Non-pigmented ciliary epithelial cell (primary cell): ENCODE measurements at regions not wholly inside any gene's neighbourhood (a gene's known extent, or its start where the extent isn't known, plus 50 kb on each side); places are given as distances from the start of the nearest gene placed in this dataset.
"Not testable (repeated sequence)": the region's sequence is repeated elsewhere in the genome, so short reads cannot be mapped to it uniquely, and the experiment has no call there.

Experiments used
- DNase-seq: peaks from one replicate; pipeline ENCODE4 v3.0.0-alpha.2; 2010; ENCODE audit warnings: low read depth

- peak; percentile 6 for DNase-seq
Observed at GRCh38 chr13:37995092-37995491, 125.5 kb upstream of the TRPC4 start.

DNA sequence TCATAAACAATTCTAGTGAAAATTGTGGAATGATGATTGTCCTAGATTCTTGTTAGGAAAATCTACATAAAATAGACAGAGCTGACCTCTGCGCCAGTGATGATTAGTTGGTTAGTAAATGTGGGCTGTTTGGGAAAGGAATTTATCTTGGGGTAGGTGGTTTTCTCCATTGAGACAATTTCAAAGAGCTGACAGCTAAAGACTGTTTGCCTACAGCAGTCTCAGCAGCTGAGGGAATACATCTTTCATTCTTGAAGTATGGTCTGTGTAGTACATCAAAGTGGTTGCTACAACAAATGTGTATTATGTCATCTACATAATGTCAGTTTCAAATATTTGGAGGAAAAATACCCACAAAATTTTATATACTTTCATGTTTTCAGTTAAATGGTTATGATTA lies 117.2 kb upstream of the TRPC4 start:
- no peak for DNase-seq

- no peak for DNase-seq
Observed at GRCh38 chr13:37985281-37985680, 115.7 kb upstream of the TRPC4 start.

GRCh38 chr13:37984357-37984756 lies 114.8 kb upstream of the TRPC4 start:
- DNase-seq = no peak

GRCh38 chr13:37981932-37982331 lies 112.4 kb upstream of the TRPC4 start:
- DNase-seq = no peak

GRCh38 chr13:37978680-37979079 lies 109.1 kb upstream of the TRPC4 start:
- no peak for DNase-seq

- no peak for DNase-seq
Observed at GRCh38 chr13:37968555-37968954, 99.0 kb upstream of the TRPC4 start.

DNA sequence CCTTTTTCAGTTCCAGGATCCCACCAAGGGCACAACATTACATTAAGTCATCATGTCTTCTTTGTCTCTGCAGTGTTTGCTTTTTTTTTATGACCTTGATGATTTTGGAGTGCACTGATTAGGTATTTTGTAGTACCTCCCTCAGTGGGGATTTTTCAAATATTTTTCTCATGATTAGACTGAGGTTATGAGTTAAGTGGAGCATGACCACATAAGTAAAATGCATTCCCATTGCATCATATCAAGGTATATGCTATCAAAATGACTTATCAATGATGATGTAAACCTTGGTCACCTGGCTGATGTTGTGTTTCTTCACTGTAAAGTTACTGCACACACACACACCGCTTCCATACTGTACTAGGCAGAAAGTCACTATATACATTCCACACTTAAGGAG lies 96.7 kb upstream of the TRPC4 start:
- DNase-seq = no peak

GRCh38 chr13:37960427-37960826 lies 90.9 kb upstream of the TRPC4 start:
- no peak for DNase-seq

- DNase-seq = no peak
Observed at GRCh38 chr13:37959284-37959683, 89.7 kb upstream of the TRPC4 start.

DNA sequence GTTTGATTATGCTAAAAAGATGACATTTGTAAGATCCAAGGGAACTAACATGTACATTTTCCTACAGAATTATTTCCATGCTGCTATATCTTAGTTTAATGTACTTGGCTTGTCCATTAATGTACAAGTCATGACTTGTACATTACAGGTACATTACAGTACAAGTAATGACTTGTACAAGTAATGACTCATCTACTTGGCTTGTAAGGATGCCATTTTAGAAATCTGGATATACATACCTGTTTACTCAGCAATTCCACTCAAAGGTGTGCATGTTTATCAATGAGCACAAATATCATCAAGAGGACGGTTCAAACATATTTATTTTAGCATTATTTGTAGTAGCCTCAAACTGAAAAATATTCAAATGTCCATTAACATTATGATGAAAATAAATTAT lies 87.0 kb upstream of the TRPC4 start:
- DNase-seq = no peak

DNA sequence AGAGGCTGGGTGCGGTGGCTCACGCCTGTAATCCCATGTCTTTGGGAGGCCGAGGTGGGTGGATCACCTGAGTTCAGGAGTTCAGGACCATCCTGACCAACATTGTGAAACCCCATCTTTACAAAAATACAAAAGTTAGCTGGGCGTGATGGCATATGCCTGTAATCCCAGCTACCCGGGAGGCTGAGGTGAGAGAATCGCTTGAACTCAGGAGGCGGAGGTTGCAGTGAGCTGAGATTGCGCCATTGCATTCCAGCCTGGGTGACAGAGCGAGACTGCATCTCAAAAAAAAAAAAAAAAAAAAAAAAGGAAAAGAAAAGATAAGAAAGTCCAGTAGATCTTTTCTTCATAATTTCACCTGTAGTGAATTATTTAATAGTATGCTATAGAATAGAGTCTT lies 85.0 kb upstream of the TRPC4 start:
- not testable (repeated sequence) for DNase-seq

GRCh38 chr13:37954191-37954590 lies 84.6 kb upstream of the TRPC4 start:
- no peak for DNase-seq

- DNase-seq = no peak
Observed at GRCh38 chr13:37953696-37954095, 84.1 kb upstream of the TRPC4 start.

GRCh38 chr13:37950016-37950415 lies 80.4 kb upstream of the TRPC4 start:
- DNase-seq = no peak

DNA sequence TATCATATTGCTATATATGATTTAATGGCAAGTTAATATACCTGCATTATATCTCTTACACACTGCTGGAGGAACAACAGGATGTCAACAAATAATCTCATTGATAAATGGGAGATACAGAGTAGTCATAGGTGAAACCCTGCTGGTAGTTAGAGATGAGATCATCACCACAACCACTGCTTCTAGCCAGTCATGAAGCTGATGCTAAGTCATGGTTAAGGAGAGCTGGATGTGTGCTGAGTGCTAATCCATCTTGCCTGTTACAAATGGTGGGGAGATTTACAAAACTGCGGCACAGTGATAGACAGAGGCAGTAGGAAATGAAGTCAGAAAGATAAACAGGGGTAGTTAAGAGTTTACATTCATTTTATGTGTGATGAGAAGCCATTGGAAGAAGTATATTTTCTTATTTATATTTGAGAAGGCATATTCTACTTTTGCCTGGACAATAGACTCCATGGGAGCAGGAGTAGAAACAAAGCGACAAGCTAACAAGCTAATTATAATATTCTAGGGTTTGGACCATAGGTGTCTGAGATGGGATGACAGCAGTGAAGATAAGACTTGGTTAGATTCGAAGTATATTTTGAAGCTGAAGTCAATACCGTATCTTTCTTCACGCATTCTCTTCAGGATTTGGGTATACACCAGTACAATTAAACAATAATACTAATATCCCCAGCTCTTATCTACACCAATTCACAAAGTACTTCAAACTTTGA lies 78.0 kb upstream of the TRPC4 start:
- no peak for DNase-seq

DNA sequence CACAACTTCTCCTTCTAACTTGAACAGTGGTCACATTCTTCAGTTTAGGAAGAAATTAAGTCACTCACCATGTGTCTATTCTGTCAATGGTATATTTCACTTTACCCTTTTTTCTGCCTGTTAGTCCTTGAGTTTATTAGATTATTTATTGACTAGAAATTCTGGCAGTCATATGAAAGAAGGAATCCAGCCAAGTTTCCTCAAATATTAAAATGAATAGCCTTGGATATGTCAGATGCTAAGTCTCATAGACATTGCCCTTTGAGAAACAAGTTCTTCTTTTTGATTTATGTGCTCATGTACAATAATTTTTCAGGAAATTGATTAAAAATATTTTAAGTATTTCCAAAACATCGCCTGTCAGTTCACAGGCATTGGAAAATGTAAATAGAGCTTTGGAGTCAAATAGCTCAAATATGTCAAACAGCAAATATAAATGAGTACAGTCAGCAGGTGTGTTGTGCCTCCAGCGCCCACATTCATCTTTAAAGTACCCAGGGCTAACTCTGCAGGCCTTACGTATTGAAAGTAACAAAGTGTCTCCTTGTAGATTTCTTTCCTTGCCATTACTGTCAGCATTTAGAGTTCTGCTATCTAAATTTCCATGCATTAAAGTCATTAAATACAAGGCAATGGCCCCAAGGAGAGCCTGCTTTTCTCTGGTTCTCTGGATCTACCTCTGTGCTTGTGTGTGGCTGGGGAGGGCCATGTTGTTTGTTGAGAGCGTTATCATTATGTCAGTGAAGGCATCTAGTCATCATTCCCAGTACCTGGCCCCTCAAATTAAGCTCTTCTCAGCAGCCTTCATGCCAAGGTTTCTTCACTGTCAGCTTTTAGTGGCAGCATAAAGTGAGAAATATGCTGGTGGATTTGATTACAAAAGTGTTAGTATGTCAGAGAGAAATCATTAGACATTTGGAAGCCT lies 76.3 kb upstream of the TRPC4 start:
- no peak for DNase-seq

DNA sequence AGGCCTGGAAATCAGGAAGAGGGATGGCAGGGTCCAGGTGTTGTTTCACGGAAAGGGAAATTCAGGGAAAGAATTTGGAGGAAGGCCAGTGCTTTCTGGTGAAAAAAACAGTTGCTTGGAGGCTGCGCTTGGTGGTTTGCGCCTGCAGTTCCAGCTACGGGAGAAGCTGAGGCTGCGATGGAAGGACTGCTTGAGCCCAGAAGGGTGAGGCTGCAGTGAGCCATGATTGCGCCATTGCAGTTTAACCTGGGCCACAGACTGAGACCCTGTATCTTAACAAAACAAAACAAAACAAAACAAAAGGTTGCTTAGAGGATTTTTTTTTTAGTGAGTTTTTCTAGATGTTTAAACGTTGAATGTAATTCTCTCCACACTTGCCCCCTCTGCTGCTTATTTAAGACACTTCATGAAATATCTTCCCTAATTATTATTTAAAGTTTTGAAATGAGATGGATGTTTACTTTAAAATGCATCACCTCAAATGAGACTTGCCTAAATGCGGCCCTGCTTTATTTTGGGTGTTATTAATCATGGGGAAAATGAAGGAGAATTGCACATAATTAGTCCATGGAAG lies 75.4 kb upstream of the TRPC4 start:
- no peak for DNase-seq

DNA sequence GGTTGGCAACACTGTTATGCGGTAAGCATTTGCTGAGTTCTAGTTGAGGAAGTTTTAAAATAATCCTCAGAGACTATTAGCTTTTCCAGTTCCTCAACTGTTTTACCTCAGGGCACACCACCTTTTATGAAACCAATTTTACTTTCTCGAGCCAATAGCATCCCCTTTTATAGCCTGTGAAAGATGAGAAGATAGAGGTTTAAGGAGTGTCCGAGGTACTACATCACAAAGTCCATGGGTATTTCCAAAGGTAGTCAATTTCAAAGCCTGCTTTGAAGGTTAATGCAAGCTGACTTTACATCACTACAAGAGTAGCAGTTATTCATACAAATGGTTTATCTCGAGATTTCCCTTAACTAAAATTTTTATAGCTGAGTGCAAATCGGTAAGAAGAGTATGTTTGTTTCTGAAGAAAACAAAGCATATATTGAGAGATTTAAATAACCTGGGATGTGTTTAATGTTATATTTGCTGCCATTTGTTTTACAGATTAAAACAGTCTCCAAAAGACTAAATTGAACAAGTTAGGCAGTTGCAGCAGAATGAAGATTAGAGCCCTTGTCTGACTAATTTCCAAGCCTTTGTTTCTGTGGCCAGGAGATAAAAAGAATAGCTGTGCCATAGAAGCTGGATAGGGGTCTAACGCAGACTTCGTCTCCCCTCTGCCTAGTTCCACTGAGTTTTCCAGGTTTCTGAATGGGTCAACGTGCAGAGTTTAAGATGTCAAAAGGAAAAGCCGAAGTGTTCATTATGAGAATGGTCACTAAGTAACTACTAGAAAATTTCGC lies 74.7 kb upstream of the TRPC4 start:
- DNase-seq = no peak

DNA sequence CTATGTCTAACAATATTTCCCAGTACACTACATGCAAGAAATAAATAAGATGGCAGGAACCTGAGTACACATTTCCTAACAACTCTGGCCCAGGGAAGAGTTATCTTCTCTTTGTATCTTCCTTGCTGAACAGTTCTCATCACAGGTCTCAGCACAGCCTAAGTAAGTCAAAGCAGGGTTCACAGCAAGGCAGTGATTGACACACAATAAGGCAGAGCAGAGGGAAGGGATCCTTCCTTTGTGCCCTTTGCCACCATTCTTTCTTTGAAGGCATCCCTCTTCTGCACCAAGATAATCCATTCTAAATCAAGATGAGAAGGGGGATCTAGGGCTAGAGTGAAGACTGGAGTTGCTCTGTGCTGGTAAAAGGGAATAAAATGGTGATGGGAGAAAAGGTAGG lies 73.4 kb upstream of the TRPC4 start:
- DNase-seq = no peak

- no peak for DNase-seq
Observed at GRCh38 chr13:37934339-37935191, 65.0 kb upstream of the TRPC4 start.
